Head of caudate nucleus (tissue), 42 donors: ENCODE measurements at regions not wholly inside any gene's neighbourhood (a gene's known extent, or its start where the extent isn't known, plus 50 kb on each side); places are given as distances from the start of the nearest gene placed in this dataset.
A peak's percentile ranks its signal among the peaks of the same experiment; 100 is the strongest.
"Not testable (repeated sequence)": the region's sequence is repeated elsewhere in the genome, so short reads cannot be mapped to it uniquely, and the experiment has no call there.

Experiments used
- DNase-seq, 42 donors: peaks; one replicate each; pipeline versions ENCODE4 v3.0.0 to v3.0.0-alpha.2; 2020 to 2021; ENCODE audit warnings: mixed read lengths in 7 of 42
- intact Hi-C: fragments of 100-400 bp; cut with DNase I; formaldehyde crosslinking; loops from one replicate; pipeline ENCODE4 v1.15.0; 2022

DNA sequence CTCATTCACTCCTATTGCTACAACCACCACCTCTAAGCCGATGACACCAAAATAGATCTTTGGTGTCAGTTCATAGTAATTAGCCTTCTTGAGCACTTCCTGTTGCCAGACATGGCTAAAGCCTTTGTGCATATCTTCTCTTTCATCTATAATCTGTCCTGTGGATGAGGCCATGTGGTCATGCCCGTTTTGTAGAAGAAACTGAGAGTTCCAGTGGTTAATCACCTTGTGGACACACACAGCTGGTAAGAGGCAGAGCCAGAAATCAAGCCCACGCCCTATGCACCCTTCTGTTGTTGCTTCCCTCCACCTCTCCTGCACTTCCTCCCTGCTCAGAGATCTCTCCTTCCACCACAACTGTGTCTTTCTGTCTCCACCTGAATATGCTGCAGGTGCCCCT lies 285.1 kb upstream of the PFKP start:
- intact Hi-C loops: no loop called here
- DNase-seq: no peak

DNA sequence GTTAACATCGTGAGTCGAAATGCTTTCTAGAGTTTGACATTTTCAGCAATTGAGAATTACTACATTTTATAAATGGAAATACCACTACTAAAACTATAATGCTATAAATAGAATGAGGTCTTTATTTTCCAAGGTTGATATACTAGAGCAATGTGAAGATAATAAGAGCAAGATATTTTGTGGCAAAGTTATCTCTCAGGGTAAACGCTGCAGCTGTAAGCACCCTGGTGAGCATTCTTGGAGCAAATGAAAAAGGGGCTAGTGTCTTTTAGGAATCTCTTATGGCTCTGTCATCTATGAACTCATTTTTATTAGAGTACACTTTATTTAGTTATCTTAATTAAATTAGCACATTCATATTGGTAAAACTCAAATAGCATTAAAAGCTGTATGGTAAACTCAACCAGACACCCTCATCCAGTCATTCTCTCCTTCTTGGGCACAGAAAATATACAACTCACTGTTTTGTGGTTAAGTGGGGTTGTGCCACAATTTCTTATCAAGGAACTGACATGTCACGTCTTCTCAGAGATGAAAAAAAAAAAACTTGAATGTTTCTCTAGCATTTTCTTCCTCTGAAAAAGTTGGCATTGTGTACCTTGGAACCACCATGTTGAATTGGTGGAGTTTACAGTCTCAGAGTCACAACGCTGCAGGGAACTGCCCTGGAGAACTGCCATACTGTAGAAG lies 289.5 kb upstream of the PFKP start:
- intact Hi-C loops: no loop called here
- DNase-seq: no peak

DNA sequence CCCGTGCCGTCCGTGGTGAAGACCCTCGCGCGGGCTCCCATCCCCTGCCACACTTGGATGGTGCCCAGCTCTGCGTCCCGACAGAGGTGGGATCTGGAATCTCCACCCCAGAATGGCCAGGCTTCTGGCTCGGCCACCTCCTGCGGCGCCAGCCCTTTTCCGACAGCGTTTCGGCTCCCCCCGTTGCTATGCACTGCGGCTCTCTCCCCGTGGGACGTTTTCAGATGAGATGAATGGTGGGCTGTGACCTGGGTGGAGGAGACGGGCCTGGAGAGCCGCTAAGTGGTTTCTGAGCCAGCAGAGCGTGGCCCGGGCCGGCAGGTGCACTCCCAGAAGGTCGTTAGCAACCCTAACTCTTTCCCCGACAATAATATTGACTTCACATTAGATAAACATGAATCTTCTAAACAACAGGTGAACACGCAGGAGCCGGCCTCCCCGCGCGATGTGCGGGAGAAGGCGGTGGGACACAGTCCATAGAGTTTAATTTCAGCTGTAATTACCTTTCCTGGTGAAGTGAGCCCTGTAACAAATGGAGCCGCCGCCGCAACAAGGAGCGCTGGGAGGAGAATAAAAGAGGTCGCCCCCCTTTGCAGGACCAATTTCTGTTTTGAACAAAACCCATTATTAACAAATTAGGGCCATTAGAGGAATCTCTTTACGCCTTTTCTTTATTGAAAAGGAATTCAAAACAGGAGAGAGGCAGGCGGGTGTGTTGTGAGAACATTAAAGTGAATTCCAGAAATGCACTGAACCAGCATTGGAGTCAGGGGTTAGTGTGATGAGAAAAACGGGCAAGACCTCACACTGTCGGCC lies 294.3 kb upstream of the PFKP start:
- DNase-seq: no peak
- intact Hi-C loops: no loop called here

DNA sequence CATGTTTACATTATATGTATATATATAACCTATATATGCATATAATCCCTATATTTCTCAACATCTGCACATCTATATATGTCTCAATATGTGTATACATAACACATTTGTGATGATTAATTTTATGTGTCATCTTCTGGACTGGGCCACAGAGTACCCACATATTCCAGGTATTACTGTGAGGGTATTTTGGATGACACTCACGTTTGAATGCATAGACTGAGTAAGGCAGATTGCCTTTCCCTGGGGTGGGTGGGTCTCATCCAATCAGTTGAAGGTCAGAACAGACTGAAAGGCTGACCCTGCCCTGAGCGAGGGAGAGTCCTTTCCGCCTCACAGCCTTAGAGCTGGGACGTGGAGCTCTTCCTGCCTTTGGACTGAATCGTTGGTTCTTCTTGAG lies 295.2 kb upstream of the PFKP start:
- intact Hi-C loops: no loop called here
- DNase-seq: no peak

DNA sequence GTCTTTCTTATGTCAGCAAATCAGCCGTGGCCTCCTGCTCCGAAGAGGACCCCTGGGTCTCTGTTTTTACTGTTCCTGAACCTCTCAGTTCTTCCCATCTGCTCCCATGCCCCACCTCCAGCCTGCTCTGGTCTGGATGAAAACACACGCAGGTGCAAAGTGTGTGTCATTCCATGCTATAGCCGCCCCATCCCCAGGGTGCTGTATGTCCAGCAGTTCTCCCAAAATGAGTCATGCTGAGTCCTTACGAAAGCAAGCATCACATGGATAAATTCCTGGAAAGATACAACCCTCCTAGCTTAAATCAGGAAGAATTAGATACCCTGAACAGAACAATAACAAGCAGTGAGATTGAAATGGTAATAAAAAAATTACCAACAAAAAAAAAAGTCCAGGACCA lies 300.1 kb upstream of the PFKP start:
- DNase-seq, intact Hi-C loops: not testable (repeated sequence)

DNA sequence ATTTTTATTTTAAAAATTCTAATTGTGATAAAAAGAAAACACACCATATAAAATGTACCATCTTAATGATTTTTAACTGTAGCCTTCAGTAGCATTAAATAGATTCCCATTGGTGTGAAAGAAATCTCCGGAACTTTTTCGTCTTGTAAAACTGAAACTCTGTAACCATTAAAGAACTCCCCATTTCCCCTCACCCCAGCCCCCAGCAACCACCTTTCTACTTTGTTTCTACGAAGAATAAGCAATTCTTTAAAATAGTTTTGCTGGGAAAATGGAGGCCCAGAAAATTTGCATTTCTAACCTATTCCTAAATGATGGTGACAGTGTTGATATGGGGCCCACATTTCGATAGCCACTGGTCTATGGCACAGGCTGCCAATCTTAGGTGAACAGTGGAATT lies 305.4 kb upstream of the PFKP start:
- intact Hi-C loops: no loop called here
- no peak for DNase-seq

DNA sequence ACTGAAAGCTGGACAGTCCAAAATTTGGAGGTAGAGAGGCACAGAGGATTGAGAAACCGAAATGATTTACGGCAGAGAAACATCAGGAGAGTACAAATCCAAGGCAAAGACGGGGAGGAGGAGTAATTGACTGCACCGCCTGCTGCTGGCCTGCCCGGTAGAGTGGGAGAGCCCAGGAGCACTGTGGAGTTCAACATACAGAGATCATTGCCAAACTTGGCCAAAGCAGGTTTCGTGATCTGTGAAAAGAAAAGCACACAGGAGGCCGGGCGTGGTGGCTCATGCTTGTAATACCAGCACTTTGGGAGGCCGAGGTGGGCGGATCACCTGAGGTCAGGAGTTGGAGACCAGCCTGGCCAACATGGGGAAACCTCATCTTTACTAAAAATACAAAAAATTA lies 306.0 kb upstream of the PFKP start:
- no peak for DNase-seq
- intact Hi-C loops: no loop called here

DNA sequence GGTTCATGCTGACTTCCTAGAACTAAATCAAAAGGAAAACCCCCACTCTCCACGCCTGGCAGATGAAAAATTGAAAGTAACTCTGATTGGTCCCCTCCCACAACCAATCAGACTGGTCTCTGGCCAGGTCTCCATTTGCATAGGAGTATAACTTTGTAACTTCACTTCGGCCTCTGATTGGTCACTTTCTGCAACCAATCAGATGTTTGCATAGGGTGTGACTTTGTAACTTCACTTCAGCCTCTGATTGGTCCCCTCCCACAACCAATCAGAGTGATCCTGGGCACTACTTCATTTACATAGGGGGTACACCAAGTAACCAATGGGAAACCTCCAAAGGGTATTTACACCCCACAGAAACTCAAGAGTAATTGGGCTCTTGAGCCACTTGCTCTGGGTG lies 306.6 kb upstream of the PFKP start:
- no peak for DNase-seq
- intact Hi-C loops: no loop called here

DNA sequence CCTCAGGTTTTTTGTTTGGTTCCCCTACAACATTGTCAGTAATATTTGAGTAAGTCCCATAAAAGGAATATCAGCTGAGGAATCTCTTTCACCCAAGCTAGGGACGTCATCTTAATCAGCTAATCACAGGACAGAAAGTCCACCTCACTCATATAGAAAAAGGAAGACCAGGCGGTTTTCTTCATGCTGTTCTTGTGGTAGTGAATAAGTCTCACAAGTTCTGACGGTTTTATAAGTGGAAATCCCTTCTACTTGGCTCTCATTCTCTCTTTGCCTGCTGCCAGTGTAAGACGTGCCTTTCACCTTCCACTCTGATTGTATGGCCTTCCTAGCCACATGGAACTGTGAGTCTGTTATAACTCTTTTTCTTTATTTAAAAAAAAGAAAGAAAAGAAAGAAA lies 308.1 kb upstream of the PFKP start:
- intact Hi-C loops: no loop called here
- DNase-seq: no peak

DNA sequence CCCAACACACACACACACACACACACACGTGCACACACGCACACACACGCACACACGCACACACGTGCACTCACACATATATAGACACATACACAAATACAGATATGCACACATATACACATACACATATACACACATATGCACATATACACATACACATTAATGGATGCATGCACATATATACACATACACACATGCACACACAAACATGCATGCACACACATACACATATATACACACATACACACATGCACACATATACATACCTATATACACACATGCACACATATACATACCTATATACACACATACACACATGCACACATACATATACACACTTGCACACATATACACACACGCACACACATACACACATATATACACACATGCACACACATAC lies 312.4 kb upstream of the PFKP start:
- intact Hi-C loops: no loop called here
- no peak for DNase-seq

DNA sequence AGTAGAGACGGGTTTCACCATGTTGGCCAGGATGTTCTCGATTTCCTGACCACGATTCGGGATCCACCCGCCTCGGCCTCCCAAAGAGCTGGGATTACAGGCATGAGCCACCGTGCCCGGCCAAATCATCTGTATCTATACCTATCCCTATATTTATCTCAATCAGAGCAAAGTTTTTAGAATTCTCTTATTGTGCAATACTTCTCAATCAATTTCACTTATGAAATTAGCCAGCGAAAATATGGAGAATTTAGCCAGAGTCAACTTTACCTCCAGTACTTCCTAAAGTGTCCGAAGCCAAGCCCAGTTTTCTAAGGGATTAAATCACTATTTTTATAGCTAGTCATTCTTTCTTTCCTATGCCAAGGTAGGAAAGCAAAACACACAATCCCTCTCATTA lies 319.1 kb upstream of the PFKP start:
- DNase-seq: no peak
- intact Hi-C loops: no loop called here

DNA sequence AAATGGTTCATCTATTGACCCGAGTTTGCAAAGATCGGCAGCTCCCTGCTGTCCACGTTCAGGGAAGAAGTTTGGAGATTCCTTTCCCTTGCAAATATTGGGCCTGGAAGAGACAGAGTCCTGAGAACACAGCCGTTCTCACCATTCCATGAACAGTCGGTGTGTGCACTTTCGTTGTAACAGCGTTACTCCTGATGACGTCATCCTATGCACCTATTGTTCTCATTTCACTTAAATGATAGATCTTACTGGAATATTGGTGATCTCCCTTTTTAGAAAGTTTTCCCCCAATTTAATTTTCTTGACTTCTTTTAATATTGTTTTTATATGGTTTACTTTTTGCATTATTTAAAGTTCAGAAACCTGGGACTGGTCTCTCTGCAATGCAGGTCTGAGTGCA lies 320.7 kb upstream of the PFKP start:
- intact Hi-C loops: no loop called here
- DNase-seq: no peak

DNA sequence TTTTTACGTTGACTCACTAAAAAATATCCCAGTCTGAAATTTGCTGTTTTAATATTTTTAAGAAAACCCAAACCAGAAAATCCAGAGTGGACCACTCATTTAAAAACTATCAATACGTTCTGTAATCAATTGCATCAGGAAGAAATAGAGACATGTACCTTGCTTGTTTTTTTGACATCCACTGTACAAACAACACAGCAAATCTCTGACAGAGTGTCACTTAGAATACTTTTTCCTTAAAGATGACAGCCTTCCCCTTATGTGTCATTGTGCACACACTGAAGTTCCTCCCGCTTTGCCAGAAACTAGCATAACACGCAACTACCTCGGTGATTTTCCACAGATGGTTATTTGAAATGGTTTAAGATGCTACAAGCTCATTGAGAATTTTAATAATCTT lies 321.7 kb upstream of the PFKP start:
- no peak for DNase-seq
- intact Hi-C loops: no loop called here

DNA sequence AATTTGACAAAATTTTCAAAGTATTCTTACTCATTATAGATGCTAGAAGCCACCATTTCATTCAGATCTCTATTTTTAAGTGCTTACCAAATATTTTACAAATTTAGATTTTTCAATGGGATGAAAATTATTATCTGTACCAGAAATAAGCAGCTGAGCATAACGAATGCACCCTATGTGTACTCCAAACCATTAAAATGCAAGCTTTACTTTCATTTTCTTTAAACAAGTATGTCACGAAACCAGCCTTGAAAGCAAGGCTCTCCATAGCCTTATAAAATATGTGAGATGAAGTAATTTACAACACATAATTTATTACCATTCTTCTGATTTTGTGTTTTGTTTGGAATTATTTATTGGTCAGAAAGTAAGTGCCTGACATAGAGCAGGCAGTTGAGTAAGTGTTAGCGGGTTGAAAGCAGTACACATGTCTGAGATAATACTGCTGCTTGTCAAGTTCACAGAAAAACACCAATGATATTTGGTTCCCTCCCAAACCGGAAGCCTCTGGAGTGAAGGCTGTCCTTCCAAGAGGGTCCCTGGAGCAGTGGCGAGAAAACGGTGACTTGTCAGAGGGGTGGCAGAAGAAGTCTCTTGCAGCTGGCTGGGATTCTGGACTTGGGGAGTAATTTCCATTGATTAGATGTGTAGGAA lies 322.7 kb upstream of the PFKP start:
- intact Hi-C loops: no loop called here
- DNase-seq: no peak

DNA sequence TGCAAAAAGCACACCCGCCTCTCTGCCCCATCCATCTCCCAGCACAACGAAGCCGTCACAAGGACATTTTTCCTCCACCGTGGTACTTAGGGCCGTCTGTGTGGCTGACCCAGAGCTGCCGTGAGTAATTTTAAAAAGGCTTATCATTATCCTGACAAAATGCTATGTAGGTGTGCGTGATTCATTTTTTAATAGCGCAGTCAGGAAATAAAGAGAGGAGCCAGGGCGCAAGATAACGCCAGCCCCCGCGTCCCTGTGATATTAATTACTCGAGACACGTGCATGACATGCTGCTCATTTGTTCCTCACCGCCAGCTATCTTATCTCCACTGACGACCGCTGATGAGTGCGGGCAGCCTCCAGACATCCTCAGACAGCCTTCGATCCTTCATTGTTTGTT lies 332.7 kb upstream of the PFKP start:
- peak in 7 of 42 donors; percentile 5 to 37 (median 20) for DNase-seq
- intact Hi-C loops: no loop called here

DNA sequence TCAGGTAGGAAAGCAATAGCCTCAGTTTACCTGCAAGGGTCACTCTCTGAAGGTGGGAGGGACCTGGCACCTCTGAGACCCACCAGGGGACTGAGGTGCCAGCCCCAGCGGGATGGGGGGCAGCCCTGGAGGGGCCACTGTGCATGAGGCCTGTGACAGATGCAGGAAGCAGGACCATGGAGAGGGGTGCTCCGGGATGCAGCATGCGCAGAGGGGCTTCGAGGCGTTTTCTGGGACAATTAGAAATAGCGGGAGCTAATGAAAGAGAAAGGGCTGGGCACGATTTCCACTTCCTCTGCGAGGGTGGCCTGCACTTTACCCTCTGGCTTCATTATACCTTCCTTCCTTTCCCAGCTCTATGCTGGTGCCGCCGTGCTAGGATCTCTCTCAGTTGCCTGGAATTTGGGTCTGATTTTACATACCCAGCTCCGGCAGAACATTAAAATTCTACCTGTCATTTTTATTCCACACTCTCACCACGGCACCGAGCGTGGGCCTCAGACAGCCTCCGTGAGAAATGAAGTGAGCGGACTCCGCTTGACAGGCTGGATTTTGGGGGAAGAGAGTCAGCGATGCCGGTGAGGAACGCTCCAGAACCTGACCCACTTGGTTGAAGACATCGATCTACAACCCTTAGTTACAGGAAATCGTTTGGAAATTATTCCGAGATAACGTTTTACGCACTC lies 333.9 kb upstream of the PFKP start:
- intact Hi-C loops: no loop called here
- peak in 33 of 42 donors; percentile 4 to 75 (median 37) for DNase-seq

DNA sequence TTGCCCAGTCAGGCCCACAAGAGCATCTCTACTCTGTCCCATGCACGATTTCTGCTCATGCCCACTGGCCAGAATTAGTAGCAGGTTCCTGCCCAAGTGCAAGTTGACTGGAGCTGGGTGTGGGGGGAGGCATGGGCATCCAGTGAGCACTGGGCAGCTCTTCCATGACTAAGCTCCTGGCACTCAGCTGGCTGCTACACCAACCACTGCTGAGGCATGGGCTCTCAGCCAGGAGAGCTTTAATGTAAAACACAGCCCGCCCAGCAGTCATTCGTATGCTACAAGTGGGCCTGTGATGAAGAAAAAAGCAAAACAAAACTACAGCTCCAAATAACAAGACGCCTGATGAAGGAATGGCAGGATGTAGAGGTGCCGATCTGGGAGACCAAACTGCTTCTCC lies 335.4 kb upstream of the PFKP start:
- no peak for DNase-seq
- intact Hi-C loops: no loop called here

DNA sequence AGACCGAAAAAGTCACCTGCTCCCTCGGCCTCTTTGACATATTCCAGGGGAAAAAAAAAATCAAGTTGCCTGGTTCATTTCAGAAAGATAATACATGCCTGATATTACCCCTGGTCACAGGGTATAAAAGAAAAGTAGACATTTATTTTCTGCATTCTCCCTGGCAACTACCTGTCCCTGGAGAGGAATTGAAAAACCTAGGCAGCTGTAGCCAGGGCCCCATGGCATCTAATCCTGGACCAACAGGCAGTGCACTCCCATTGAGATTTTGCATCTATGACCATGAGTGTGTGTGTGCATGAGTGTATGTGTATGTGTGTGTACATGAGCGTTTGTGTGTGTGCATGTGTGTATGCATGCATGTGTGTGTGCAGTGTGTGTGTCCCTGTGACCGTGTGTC lies 338.2 kb upstream of the PFKP start:
- intact Hi-C loops: no loop called here
- no peak for DNase-seq

DNA sequence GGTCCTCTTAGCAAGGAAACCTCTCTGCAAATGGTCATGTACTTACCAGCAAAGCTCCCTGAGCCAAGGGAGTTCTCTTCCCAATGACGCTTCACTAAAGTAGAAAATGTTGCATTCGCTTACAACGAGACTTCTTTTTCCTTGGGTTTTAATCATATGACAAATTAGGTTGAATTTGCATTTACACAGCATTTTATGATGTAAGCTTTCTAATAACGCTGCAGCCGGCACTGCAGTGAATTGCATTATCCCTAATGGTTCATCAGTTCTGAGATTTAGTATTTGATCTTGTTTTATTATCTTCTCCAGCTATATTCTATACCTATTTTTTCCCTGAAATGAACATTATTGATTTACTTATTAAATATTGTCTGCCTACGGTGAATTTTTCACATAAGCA lies 339.3 kb upstream of the PFKP start:
- no peak for DNase-seq
- intact Hi-C loops: no loop called here

DNA sequence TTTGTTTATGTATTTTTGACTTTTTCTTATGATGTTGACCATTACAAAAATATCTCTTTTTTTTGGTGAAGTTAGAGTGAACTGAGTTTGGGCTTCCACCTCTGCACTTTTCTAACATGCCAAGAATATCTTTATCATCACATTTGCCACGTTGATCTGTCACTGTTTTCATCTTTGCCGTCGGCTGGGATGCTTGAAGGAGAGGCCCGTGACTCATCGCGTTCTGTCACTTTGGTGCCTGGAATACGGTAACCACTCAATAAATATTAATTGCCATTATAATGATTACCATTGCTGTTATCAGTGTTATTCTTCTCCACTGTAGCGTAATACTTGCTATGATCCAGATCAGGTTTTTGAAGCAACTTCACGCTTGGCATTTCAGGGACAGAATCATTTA lies 350.8 kb upstream of the PFKP start:
- DNase-seq: peak in 29 of 42 donors; percentile 3 to 71 (median 31)
- intact Hi-C loops: no loop called here
